Large intestine (tissue), 3 donors: ENCODE measurements at regions not wholly inside any gene's neighbourhood (a gene's known extent, or its start where the extent isn't known, plus 50 kb on each side); places are given as distances from the start of the nearest gene placed in this dataset.

Source experiments
- DNase-seq, 2 donors: peaks; one replicate each; pipeline versions ENCODE4 v3.0.0 to v3.0.0-alpha.2; 2013
- H3K27ac ChIP-seq: one replicate; pipeline ENCODE4 v1.5.1; 2013; ENCODE audit warnings: low read length
- H3K27me3 ChIP-seq: 2 replicates; pipeline ENCODE4 v1.6.1; 2013; ENCODE audit warnings: low read length; ENCODE audit not compliant: control insufficient read depth, insufficient read depth
- H3K36me3 ChIP-seq: 2 replicates; pipeline ENCODE4 v1.6.1; 2013; ENCODE audit warnings: low read length; ENCODE audit not compliant: control insufficient read depth, insufficient read depth
- H3K4me1 ChIP-seq: one replicate; pipeline ENCODE4 v1.6.1; 2013; ENCODE audit warnings: low read length; ENCODE audit not compliant: control insufficient read depth, insufficient read depth
- H3K4me3 ChIP-seq: one replicate; pipeline ENCODE4 v1.5.1; 2013; ENCODE audit warnings: low read length
- H3K9me3 ChIP-seq: one replicate; pipeline ENCODE4 v1.6.1; 2013; ENCODE audit warnings: mild to moderate bottlenecking, low read depth, low read length, moderate library complexity; ENCODE audit not compliant: control insufficient read depth
- WGBS: methylation state at CpG from one replicate; pipeline ENCODE4 v1.1.5; 2013; ENCODE audit warnings: low lambda C conversion rate; ENCODE audit not compliant: insufficient coverage; 5-methylcytosine and 5-hydroxymethylcytosine counted together

- H3K27ac ChIP-seq: no peak overlapping the region
- H3K27me3 ChIP-seq: no peaks in the 10 kb centered on the region
- no peaks in the 10 kb centered on the region for H3K36me3 ChIP-seq
- H3K4me1 ChIP-seq: no peaks in the 10 kb centered on the region
- WGBS: no CpG with 5 or more reads among the region's 3 CpGs
- DNase-seq: no peak
- H3K4me3 ChIP-seq: no peak overlapping the region
- H3K9me3 ChIP-seq: peaks cover 2% of the 10 kb centered on the region
Measured at GRCh38 chr3:148460686-148461085, 237.0 kb upstream of the AGTR1 start.

DNA sequence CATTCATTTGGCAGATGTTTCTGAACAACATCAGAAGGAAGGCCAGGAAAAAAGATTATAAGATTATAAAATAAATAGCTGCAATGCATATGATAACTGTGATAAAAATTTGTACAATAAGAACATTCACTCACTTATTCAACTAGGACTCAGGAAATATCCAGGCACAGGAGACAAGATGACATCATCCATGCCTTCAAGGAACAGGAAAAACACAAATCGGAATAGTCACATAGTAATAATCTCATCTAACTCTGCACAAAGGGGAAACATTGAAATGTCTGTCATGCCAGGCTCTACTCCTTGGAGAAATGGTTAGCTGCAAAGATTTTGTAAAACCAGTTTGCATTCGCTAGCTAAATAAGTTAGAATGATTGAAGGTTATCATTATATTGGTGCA is 233.5 kb upstream of the AGTR1 start:
- Histone ChIP-seq H3K9me3 (peaks cover 2% of the 10 kb centered on the region), H3K36me3 (no peaks in the 10 kb centered on the region), H3K27me3 (no peaks in the 10 kb centered on the region), H3K4me3 (no peak overlapping the region), H3K27ac (no peak overlapping the region), H3K4me1 (no peaks in the 10 kb centered on the region)
- 64% methylated on average over 2 of the region's 2 CpGs for WGBS
- DNase-seq: no peak

- Histone ChIP-seq H3K27ac (no peak overlapping the region), H3K4me3 (no peak overlapping the region), H3K27me3 (no peaks in the 10 kb centered on the region), H3K36me3 (no peaks in the 10 kb centered on the region), H3K9me3 (no peaks in the 10 kb centered on the region), H3K4me1 (no peaks in the 10 kb centered on the region)
- no peak for DNase-seq
- 70% methylated on average over 2 of the region's 2 CpGs for WGBS
Measured at GRCh38 chr3:148466143-148466542, 231.6 kb upstream of the AGTR1 start.

GRCh38 chr3:148466980-148467740 is 230.5 kb upstream of the AGTR1 start:
- no peak for DNase-seq
- Histone ChIP-seq H3K36me3 (no peaks in the 10 kb centered on the region), H3K4me1 (no peaks in the 10 kb centered on the region), H3K9me3 (no peaks in the 10 kb centered on the region), H3K4me3 (no peak overlapping the region), H3K27me3 (no peaks in the 10 kb centered on the region), H3K27ac (no peak overlapping the region)

DNA sequence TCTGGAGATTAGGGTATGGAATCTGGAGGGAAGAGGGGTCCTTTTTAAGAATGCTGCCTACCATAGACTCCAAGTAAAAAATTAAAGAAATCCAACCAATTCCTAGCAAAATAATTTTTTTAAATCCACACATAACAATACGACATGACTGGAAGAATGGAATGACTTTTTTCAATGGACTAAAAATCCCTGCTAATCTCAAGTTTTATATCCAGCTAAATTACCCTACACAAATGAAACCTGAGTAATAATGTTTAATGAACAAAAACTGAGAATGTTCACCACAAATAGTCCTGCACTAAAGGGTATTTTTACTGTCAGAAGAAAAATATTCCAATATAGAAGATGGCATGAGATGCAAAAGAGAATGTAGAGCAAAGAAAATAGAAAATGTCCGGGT is 220.3 kb upstream of the AGTR1 start:
- Histone ChIP-seq H3K4me3 (no peak overlapping the region), H3K36me3 (no peaks in the 10 kb centered on the region), H3K9me3 (no peaks in the 10 kb centered on the region), H3K27me3 (no peaks in the 10 kb centered on the region), H3K27ac (no peak overlapping the region), H3K4me1 (no peaks in the 10 kb centered on the region)
- DNase-seq: no peak
- WGBS: 100% methylated on average over 1 of the region's 2 CpGs

DNA sequence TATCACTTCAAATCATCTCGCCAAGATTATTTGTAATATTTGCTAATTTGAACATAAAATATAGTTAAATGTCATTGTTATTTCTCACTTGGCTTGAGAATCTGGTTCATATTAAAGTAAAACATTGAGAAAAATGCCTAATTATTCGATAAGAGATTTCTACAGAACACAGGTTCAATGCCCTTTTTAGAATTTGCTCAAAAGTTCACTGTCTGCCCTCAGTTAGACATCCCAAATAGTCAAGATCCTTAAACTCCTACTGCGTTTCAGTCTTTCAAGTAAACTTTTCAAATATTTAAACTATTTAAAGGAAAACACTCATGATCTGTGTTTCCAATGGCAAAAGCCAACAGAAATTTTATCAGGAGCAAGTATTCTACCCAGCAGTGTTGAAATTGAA is 204.1 kb upstream of the AGTR1 start:
- Histone ChIP-seq H3K4me1 (no peaks in the 10 kb centered on the region), H3K9me3 (no peaks in the 10 kb centered on the region), H3K27ac (no peak overlapping the region), H3K27me3 (no peaks in the 10 kb centered on the region), H3K36me3 (no peaks in the 10 kb centered on the region), H3K4me3 (no peak overlapping the region)
- WGBS: 100% methylated on average over 2 of the region's 3 CpGs
- no peak for DNase-seq

DNA sequence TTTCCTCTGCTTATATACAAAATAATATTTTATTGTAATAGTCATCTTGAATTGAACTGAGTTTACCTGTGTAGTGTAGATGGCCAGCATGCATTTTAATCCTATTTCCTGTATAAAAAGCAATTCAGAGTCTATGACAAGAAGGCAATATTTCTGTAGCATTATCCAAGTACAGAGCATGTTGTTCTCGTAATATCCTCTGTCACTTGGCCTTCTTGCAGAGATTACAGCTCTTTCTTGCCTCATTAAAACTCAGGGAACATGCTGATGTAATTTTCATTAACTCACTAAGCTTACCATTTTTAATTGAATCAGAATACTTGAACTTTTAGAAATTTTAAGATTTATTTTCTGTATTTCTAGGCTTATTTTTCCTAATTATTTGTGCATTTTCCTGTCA is 203.3 kb upstream of the AGTR1 start:
- no peak for DNase-seq
- no peaks in the 10 kb centered on the region for H3K9me3 ChIP-seq
- no peak overlapping the region for H3K4me3 ChIP-seq
- H3K4me1 ChIP-seq: no peaks in the 10 kb centered on the region
- WGBS: 100% methylated on average over 1 of the region's 1 CpG
- H3K36me3 ChIP-seq: no peaks in the 10 kb centered on the region
- no peak overlapping the region for H3K27ac ChIP-seq
- H3K27me3 ChIP-seq: no peaks in the 10 kb centered on the region

GRCh38 chr3:148500881-148501280 is 196.8 kb upstream of the AGTR1 start:
- Histone ChIP-seq H3K36me3 (no peaks in the 10 kb centered on the region), H3K9me3 (no peaks in the 10 kb centered on the region), H3K27ac (no peak overlapping the region), H3K4me3 (no peak overlapping the region), H3K27me3 (no peaks in the 10 kb centered on the region), H3K4me1 (no peaks in the 10 kb centered on the region)
- no peak for DNase-seq

- DNase-seq: no peak
- no peaks in the 10 kb centered on the region for H3K36me3 ChIP-seq
- H3K4me1 ChIP-seq: no peaks in the 10 kb centered on the region
- H3K9me3 ChIP-seq: no peaks in the 10 kb centered on the region
- no peak overlapping the region for H3K4me3 ChIP-seq
- H3K27me3 ChIP-seq: no peaks in the 10 kb centered on the region
- H3K27ac ChIP-seq: no peak overlapping the region
Measured at GRCh38 chr3:148510116-148510515, 187.6 kb upstream of the AGTR1 start.

GRCh38 chr3:148510561-148510960 is 187.1 kb upstream of the AGTR1 start:
- Histone ChIP-seq H3K9me3 (no peaks in the 10 kb centered on the region), H3K4me3 (no peak overlapping the region), H3K27ac (no peak overlapping the region), H3K4me1 (no peaks in the 10 kb centered on the region), H3K36me3 (no peaks in the 10 kb centered on the region), H3K27me3 (no peaks in the 10 kb centered on the region)
- no peak for DNase-seq

DNA sequence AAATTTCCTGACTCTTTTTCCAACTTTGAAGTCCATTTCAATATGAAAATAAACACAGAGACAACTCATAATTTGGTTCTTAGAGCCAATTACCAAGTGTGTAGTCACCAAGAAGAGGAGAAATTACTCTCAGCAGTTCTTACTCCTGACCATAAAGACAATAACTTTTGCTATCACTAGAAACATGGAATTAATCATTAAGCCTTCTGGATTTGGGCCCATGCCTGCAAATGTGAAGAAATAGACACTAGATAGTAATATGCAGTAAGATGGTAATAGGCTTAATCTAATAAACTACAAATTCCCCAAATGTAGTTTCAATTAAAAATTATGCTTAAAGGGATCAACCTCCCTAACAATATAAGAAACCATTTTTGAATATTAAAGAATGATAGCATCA is 185.1 kb upstream of the AGTR1 start:
- peak in 1 of 2 donors; percentile 5 for DNase-seq
- H3K4me1 ChIP-seq: no peaks in the 10 kb centered on the region
- H3K4me3 ChIP-seq: no peak overlapping the region
- H3K27ac ChIP-seq: no peak overlapping the region
- no peaks in the 10 kb centered on the region for H3K36me3 ChIP-seq
- H3K27me3 ChIP-seq: no peaks in the 10 kb centered on the region
- H3K9me3 ChIP-seq: no peaks in the 10 kb centered on the region
